Dedifferentiated amniotic fluid mesenchymal stem cell (primary cell): ENCODE measurements at regions not wholly inside any gene's neighbourhood (a gene's known extent, or its start where the extent isn't known, plus 50 kb on each side); places are given as distances from the start of the nearest gene placed in this dataset.
"Not testable (repeated sequence)": the region's sequence is repeated elsewhere in the genome, so short reads cannot be mapped to it uniquely, and the experiment has no call there.

ENCODE experiments used
- DNase-seq: peaks from one replicate; pipeline ENCODE4 v3.0.0-alpha.2; 2016; ENCODE audit errors: extremely low spot score

DNA sequence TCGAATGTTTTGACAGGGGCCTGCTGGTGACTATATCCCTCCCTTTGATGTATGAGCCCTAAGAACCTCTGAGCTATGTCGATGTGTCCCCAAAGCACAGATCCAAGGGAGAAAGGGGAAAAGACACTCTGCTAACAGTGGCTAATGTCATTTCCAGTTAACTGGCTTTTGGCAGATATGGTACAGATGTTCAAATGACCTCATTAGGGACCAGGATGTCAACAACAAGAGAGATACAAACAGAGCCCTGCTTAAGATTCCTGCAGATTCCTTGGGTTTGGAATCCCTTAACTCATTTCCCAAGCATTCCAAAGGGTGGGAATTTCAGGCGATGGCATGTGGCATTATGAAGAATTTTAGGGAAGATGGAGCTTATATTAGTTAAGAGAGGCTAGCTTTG lies 517.3 kb downstream of the SOX6 start:
- DNase-seq: no peak

DNA sequence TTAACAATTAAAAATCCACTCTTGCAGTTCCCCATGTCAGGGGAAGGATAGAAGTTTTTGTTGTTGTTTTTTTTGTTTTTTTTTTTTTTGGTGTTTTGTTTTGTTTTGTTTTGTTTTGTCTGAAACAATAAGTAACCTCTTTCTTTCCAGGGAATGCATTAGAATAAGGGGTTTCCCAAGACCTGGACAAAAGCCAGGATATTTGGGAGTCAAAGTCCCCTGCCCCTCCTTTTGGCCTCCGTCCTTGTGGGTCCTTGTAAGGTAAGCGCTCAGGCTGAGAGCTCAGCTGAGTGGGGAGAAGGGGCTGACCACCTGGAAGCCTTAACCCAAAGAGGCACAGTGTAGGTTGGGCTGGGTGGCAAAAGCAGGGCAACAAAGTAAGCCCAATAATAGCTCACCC lies 515.4 kb downstream of the SOX6 start:
- DNase-seq: no peak

DNA sequence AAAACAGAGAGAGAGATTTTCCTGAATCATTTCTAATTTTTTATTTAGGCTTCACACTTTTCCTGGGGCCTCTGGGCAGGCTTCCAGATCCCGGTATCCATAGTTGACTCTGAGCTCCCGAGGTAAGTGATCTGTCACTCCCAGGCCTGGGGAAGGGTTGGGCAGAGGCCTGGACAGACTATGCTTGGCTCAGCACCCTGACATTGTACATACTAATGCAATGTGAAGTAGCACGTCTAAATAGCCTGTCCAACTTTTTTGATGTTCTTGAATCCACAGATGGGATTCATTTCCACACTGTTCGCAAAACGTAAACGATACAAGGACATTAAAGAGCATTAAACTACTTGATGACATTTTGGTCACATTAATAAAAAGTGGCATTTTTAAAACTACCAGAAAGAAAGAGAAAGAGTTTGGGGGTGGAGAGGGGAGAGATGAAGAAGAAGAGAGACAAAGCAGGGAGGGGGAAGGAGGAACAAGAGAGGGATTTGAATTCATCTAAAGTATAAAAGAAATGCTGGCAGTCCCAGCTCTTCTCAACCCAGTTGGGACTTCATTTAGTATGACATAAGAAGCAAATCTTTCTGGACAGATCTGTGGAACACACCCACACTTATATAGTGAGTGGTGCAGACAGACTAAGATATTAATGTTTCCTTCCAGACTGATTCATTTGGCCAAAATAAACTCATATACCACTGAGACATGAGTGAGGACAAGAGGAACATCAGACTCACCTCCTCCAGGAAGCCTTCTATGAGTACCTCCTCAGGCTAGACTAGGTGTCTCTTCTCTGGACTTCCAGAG lies 514.2 kb downstream of the SOX6 start:
- DNase-seq: no peak

DNA sequence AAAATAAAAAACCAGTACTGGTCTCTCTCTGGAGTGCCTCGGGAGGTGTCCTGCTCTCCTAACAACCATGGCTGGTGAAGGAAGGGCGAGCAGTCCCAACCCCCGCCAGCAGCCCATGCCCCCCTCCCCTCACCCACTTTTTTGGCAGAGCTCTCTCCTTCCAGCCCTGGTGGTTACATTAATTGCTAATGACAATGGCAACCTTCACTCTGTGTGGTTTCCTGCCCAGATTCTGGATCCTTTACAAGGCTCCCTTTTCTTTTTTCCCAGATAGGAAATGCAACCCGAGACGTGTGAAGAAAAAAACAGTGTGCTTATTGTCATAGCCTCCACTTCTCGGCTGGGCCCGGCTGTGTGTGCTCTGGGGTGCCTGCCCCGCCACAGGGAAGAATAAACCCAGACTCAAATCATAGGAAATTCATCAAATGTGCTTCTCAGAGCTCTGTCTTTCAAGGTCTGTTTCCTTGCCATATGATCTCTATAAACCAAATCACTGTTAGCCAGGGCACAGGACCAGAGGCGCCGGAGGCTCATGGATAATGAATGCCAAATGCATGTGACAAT lies 513.0 kb downstream of the SOX6 start:
- DNase-seq: no peak

DNA sequence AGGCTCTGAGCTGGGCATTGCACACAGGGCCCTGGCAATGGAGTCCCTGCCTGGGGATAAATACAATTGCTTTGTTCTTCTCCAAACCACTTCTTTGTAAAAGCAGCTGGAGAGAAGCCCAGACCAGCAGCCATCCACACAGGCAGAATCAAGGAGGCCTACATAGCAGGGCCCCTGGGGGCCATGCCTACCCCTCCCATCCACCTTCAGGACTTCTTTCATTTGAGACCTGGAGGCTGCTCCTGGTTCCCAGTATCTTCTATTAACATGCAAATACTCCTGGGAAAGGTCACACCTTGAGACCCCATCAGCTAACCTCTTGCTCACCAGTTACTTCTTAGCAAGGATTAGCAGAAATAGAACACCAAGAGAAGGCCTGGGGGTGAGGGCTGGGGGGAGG lies 511.1 kb downstream of the SOX6 start:
- no peak for DNase-seq

DNA sequence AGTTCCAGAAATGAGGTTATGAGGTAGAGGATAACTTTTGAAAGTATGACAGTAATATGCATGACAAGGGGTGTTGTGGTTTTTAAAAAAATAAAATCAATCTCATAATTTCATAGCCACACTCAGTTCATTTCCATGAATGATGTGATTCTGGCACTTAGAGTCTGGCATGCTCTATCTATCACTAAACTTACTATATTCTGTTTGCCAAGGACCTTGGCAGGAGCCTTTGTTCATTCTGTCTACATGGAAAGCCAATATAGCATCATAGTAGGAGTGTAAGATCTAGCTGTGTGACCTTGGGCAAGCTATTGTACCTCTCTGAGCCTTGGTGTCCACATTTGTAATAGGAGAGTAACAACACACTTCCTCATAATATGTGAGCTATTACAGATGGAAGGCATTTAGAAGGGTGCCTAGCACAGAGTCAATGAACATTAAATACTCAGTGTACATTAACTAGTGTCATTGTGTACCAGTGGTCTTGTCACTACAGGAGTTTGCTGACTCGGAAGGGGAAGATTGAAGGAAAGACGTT lies 507.6 kb downstream of the SOX6 start:
- no peak for DNase-seq

DNA sequence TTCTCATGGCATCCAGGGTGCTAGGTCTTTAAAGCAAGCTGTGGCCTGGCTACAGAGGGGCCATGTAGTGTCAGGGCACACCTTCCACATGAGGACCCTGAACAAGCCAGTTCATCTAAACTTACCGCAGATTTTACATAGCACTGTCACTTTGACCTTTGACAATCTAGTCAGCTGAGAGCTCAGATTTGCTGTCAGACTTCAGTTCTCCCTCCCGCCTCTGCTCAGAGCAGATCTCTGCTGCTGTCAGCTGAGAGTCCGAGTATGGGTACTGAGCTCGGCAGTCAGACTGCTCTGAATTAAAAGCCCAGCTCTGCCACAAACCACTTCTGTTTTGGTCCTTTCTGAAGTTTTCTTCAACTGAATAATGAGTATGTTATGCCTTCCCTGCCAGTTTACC lies 507.1 kb downstream of the SOX6 start:
- DNase-seq: no peak

DNA sequence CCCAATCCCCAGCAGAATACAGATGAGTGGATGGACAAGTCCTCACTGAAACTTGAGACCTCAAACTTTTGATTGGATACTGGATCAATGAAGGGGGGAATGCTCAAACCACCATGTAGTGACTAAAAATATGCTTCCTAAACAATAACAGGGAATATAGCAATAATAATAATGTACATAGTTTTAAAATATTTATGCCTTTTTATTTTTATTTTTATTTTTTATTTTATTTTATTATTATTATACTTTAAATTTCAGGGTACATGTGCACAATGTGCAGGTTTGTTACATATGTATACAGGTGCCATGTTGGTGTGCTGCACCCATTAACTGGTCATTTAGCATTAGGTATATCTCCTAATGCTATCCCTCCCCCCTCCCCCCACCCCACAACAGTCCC lies 506.0 kb downstream of the SOX6 start:
- DNase-seq: not testable (repeated sequence)

DNA sequence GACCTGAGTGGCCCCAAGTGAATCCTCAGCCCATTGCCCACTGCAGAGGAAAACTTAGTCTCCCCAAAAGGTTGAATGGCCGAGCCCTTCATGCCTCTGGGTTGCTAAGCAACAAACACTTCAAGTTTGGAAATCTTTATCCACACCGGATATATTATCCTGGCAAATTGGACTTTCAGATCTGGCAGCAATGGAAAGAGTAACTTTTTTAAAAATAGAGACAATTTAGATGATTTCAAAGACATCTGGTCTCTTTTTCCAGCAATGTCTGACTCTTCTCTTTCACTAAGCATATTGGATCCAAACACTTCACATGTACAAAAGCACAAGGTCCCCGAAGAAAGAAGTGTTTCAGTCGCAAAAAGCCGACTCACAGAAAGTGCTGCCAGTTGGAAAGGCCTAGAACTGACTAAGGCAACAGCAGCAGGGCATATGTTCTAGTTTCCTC lies 505.3 kb downstream of the SOX6 start:
- no peak for DNase-seq

DNA sequence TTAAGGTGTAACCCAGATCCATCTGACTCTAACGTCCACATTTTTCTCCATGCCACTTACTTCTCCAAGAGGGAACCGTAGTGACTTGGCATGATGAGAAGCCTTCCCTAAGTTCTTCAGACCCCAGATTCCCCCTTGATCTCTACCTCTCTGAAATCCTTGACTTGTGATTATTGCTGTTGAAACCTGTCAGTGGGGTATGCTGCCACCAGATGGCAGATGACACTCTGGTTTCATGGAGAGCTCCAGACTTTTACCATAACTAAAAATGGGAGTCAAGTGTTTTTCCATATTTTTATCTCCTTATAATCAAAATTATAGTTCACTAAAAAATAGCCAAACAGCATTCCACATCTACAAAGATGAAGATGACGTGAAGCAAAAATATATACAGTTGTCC lies 504.2 kb downstream of the SOX6 start:
- no peak for DNase-seq

DNA sequence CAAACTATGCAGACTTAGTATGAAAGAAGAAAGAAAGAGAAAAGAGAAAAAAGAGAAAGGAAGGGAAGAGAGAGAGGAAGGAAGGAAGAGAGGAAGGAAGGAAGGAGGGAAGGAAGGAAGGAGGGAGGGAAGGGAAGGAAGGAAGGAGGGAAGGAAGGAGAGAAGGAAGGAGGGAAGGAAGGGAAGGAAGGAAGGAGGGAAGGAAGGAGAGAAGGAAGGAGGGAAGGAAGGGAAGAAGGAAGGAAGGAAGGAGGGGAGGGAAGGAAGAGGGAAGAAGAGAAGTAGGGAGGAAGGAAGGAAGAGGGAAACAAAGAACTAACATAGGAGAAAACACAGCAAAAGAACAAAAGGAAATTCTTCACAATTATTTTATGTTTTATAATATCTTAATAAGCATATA lies 502.1 kb downstream of the SOX6 start:
- no peak for DNase-seq

DNA sequence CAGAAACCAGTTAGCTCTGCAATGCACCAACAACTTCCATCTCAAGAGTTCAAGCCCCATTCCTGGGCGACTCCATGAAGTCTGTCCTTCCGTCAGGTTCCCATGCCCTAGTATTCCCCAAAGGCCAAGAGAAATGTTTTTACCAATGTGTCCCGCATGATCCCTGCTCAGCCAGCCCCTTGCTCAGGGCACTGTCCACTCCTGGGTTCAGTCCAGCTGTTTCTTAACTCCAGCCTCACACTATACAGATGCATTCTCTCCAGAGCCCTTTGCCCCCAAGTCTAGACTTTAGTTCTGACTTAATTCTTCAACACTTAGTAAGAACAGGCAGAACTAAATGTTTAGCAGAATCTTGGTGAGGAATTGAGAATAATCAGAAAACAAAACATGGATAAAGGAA lies 497.5 kb downstream of the SOX6 start:
- DNase-seq: no peak

DNA sequence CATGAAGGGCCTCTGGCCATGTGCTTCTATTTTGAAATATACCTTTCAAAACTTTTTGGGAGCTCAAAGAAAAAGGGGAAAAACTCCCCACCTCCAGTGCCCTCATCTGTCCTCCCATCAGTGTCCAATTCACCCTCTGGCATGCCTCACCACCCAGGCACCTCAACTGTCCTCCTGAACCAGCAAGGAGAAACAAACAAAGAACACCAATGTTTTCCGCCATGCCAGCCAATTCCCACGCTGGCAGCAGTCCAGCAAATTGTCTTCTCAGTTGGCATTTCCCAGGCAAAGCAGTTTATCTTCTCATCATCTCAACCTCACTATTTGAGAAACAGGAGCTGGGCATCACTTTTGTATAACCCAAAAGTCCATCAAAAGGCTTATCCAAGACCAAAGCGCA lies 496.9 kb downstream of the SOX6 start:
- no peak for DNase-seq

DNA sequence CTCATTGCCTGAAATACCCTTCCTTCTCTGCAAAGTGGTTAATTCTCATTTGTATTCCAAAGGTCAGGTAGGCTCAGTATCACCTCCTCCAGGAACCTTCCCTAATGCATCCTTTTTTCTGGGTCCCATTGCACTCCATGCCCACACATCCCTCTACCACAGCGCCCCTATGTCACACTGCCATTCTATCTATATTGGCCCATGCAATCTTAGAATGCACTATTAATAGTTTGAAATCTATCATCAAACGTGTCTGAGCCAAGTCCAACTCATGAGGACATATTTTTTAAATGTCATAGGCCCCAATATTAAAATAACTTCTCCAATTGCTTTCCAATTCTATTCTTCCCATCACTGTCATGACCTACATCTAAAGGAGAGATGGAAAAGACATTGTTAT lies 495.1 kb downstream of the SOX6 start:
- no peak for DNase-seq

DNA sequence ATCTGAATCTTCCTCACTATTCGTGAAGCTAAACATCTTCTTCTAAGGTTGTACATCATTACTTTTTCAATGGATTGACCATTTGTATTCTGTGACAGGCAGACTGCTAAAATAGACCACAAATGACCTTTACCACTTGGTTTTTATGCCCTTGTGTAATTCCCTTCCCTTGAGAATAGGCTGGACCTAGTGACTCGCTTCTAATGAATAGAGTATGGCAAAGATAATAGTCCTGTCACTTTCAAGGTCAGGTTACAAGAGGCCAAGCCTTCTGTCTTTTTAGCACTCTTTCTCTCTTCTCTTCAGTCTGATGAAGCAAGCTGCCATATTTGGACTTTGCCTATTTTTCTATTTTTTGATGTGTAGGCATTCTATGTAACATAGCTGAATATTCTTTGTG lies 492.9 kb downstream of the SOX6 start:
- DNase-seq: no peak

DNA sequence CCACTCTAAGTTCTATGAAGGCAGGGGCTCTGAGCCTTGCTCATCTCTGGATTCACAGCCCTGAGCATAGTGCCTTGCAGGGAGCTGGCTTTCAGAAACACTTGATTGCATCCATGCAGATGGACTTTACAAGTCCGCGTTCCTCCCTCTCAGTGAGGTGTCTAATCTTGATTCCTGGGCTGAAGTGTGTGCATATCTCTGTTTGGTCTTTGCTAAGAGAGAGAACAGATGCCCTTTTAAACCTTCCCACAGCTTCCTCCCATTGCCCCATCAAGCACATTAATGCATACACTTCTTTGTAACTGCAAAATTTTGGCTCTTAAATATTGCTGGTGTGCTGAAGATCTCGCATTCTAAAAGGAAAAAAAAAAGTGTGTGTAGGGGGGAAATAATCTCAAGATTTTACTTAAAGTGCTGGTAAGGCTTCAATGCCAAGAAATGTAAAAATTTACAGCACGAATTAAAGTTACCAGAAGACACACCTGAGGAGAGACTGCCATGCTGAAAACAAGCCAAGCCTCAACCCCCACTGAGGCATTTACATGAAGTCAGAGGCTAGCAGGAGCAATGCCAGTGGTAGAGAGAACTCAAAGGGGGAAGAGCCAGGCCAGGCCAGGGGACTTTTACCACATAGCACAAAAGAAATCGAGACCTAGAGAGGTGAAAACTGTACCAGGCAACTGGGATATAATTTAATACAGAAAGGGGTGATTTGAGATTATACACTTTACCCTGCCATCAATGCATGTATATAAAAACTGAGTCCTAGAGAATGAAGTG lies 492.1 kb downstream of the SOX6 start:
- no peak for DNase-seq

DNA sequence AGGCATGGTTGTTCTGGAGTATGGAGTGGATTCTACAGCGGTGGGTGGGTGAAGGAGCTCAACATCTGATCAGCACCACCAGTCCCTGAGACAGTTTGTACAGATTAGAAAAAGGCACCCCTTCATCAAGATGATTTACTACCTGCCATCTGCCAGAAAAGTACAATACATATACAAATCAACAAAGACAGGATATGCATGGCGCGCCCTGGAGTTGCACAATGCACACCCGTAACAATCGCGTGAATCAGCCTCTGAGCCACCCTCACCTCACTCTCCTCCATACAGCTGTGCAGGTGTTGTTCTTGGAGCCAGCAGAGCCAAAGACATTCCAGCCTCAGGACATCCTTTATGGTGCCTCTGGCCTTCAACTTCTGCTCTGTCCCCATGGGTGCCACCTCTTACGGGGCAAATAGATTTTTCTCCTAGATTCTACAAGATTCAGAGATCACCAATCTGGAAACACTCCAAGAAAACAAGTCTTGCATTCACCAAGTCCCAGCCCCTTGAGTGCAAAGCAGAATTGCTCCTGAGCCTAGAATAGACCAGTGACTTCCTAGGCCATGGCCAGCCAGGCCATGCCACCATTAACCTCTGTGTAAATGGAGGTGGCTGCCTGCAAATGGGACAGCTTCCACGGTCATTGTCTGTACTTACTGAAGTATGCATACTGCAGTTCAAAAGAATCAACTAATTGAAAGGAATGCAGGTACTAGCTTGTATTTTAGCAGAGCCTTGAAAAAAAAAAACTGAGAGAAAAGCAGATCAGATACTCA lies 490.9 kb downstream of the SOX6 start:
- no peak for DNase-seq

DNA sequence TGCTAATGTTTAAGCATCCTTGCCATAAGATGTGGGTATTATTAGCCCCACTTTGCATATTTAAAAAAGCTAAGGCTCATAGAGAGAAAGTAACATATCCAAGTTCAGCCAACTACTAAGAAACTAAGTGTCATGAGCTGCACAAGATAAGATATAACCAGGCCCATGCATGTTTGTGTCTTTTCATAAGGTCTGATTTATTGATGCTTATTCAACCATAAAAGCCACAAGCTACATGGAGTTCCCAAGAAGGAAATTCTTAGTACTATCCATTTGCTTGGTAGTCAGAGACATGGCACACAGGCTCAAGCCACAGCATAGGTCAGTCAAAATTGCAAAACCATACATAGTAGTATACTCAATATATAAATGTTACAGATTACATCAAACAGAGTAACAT lies 488.5 kb downstream of the SOX6 start:
- DNase-seq: no peak

DNA sequence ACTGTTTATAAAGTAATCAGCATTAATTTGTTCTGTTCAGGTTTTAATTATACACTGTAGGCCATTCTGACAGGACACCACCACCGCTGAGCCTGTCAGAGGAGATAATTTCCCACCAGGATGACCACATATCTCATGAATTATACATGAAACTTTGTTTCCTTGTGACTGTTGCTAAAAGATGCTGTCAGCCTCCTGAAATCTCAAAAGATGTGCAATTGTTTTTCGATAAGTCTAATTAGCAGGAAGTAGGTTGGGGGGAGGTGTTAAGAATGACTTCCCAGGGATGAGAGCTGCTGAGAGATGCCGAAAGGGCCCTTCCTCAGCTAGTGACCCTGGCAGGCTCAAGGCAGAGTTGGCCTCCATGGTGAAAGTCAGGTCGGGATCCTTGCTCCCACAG lies 485.4 kb downstream of the SOX6 start:
- no peak for DNase-seq

DNA sequence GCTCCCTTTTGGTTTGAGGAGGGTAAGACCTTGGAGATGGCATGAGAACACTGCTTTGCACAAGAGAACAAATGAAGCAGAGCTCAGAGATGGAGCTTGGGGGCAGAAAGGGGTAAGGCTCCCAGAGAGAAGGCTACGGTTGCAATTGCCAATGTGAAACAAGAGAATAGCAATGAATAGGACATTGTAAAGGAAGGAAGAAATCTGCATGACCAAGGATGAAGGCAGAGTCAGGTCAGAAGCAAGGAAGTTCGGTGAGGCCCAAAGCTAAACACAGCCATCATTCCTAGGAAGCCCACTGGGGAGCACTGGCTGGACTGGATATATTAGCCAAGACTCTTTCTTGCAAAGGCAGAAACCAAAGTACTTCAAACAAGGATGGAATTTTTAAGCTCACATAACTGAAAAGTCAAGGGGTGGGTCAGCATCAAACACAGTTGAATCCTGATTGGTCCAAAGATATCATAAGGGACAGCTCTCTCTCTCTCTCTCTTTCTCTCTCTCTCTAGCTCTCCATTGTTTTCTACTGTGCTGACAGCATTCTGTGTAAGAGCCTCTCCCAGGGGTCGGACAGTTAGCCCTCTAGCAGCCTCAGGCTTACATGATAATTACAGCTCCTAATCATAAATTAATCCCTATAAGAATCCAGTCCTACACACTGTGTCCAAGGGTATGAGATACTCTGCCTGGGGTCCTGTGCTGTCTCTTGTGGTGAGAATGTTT lies 484.3 kb downstream of the SOX6 start:
- DNase-seq: no peak

DNA sequence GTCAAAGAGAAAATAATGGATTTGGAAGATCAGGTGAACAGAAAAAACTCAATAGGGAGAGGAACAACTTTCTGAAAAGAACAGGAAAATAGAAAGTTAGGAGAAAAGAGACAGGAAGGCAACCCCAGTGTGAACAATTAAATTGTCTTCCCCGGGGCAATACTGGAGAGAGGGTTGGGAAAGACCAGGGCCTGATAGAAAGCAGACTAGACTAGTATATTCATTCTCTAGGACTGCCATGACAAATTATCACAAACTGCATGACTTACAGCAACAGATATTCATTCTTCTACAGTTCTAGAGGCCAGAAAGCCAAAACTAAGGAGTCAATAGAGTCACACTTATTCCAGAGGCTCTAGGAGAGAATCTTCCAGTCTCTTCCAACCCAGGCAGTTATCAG lies 482.8 kb downstream of the SOX6 start:
- no peak for DNase-seq
